HCT116 (cell line): ENCODE measurements at regions not wholly inside any gene's neighbourhood (a gene's known extent, or its start where the extent isn't known, plus 50 kb on each side); places are given as distances from the start of the nearest gene placed in this dataset.

Source experiments
- ATAC-seq: fragments of 200-7000 bp; cut with Tn5 transposase; 2 replicates; pipeline ENCODE4 v1.9.1; 2020; ENCODE audit warnings: mild to moderate bottlenecking, moderate library complexity
- BruUV-seq: library from RNA; stranded (reverse); fragments of 400-500 nt; replicated peaks from 2 replicates; lab custom pipeline; 2021; lab: Mats Ljungman, UMichigan
- CTCF ChIA-PET: fragments of 300-600 bp; sonication (Branson Sonifier 250); formaldehyde crosslinking; loops from one replicate; lab custom pipeline; 2021; ENCODE audit warnings: antibody characterized with exemption; lab: Charles Lee
- POLR2A ChIA-PET: fragments of 300-600, 350-600 bp; sonication (Branson Sonifier 250); formaldehyde crosslinking; loops from one replicate; lab custom pipeline; 2021; ENCODE audit warnings: antibody characterized with exemption; lab: Charles Lee
- RAD21 ChIA-PET, 2 experiments: fragments of 300-600 bp; sonication (Branson Sonifier 250); formaldehyde crosslinking; loops; one replicate each; lab custom pipeline; 2023; ENCODE audit warnings: low total read pairs in 2 of 2; ENCODE audit not compliant: uncharacterized antibody in 2 of 2, unreplicated experiment in 2 of 2, low non-redundant PET in 1 of 2; lab: Charles Lee
- DNase-seq: peaks from one replicate; pipeline ENCODE4 v3.0.0-alpha.2; 2010; ENCODE audit warnings: low read depth, low spot score
- H2AFZ ChIP-seq: fragments of 200-600 bp; shearing (Covaris generic), sonication (generic); 2 replicates; pipeline ENCODE4 v1.6.1; 2017; ENCODE audit warnings: low read depth, mixed run types, mixed read lengths, antibody characterized with exemption, low read length; ENCODE audit not compliant: poor library complexity, severe bottlenecking
- H3K27ac ChIP-seq: 2 replicates; pipeline ENCODE4 v1.5.1; 2012; ENCODE audit warnings: low read depth, low read length
- H3K27me3 ChIP-seq: fragments of 200-600 bp; sonication (generic); 2 replicates; pipeline ENCODE4 v1.6.1; 2016; ENCODE audit warnings: mixed run types, low read length, mixed read lengths; ENCODE audit not compliant: insufficient read depth
- H3K36me3 ChIP-seq, 2 experiments: fragments of 200-500 bp in 1 of 2; fragments of 200-600 bp in 1 of 2; sonication (Bioruptor generic) in 1 of 2; sonication (generic) in 1 of 2; 2 replicates each; pipeline versions ENCODE4 v1.5.1 to v1.6.1; 2014 to 2016; ENCODE audit warnings: low read length in 2 of 2, inconsistent platforms in 1 of 2, mixed read lengths in 1 of 2, mixed run types in 1 of 2; ENCODE audit not compliant: insufficient read depth in 2 of 2, control insufficient read depth in 1 of 2
- H3K4me1 ChIP-seq, 2 experiments: fragments of 200-600 bp in 1 of 2; sonication (generic) in 1 of 2; 2 replicates each; pipeline versions ENCODE4 v1.5.1 to v1.6.1; 2012 to 2017; ENCODE audit warnings: low read length in 2 of 2, inconsistent platforms in 1 of 2, mild to moderate bottlenecking in 1 of 2, mixed read lengths in 1 of 2, mixed run types in 1 of 2, moderate library complexity in 1 of 2; ENCODE audit not compliant: insufficient read depth in 2 of 2, control insufficient read depth in 1 of 2
- H3K4me2 ChIP-seq: fragments of 200-600 bp; sonication (generic); 2 replicates; pipeline ENCODE4 v1.6.1; 2017; ENCODE audit warnings: mixed run types, low read length, mixed read lengths
- H3K4me3 ChIP-seq, 2 experiments: fragments of 200-600 bp in 1 of 2; sonication (generic) in 1 of 2; replicated peaks in 1 of 2; 2 replicates each; pipeline ENCODE4 v1.5.1; 2011 to 2016; ENCODE audit warnings: low read length in 2 of 2, control low read depth in 1 of 2, low read depth in 1 of 2, mild to moderate bottlenecking in 1 of 2, mixed read lengths in 1 of 2, mixed run types in 1 of 2
- H3K79me2 ChIP-seq: fragments of 200-600 bp; sonication (generic); 2 replicates; pipeline ENCODE4 v1.6.1; 2017; ENCODE audit warnings: mild to moderate bottlenecking, mixed run types, low read length, moderate library complexity, mixed read lengths; ENCODE audit not compliant: insufficient read depth
- H3K9ac ChIP-seq: fragments of 200-600 bp; sonication (generic); 2 replicates; pipeline ENCODE4 v1.6.1; 2016; ENCODE audit warnings: low read length, mixed read lengths
- H3K9me2 ChIP-seq: fragments of 200-600 bp; sonication (generic), shearing (Covaris generic); 2 replicates; pipeline ENCODE4 v1.6.1; 2017; ENCODE audit warnings: mixed run types, mild to moderate bottlenecking, moderate library complexity; ENCODE audit not compliant: insufficient read depth
- H3K9me3 ChIP-seq, 2 experiments: fragments of 200-500 bp in 1 of 2; fragments of 200-600 bp in 1 of 2; sonication (Bioruptor generic) in 1 of 2; sonication (generic) in 1 of 2; 2 replicates each; pipeline ENCODE4 v1.6.1; 2014 to 2017; ENCODE audit warnings: low read length in 2 of 2, mixed read lengths in 2 of 2, inconsistent platforms in 1 of 2, low read depth in 1 of 2, mild to moderate bottlenecking in 1 of 2, mixed run types in 1 of 2, moderate library complexity in 1 of 2; ENCODE audit not compliant: control insufficient read depth in 1 of 2, insufficient read depth in 1 of 2
- H4K20me1 ChIP-seq: fragments of 200-600 bp; sonication (generic), shearing (Covaris generic); 2 replicates; pipeline ENCODE4 v1.6.1; 2017; ENCODE audit warnings: mixed run types, mild to moderate bottlenecking, moderate library complexity; ENCODE audit not compliant: insufficient read depth
- CBX3 ChIP-seq: IDR thresholded peaks from 2 replicates; pipeline ENCODE4 v1.6.1; 2012; ENCODE audit warnings: low read depth
- CEBPB ChIP-seq: IDR thresholded peaks from 2 replicates; pipeline ENCODE4 v1.6.1; 2012; ENCODE audit warnings: low read depth
- CTCF ChIP-seq, 3 experiments: fragments of 200-600 bp in 1 of 3; sonication (generic) in 1 of 3; IDR thresholded peaks in 2 of 3; conservative IDR thresholded peaks in 1 of 3; 2 replicates each; pipeline ENCODE4 v1.5.1; 2012 to 2017; ENCODE audit warnings: low read depth in 2 of 3, low read length in 2 of 3, antibody characterized with exemption in 1 of 3, borderline replicate concordance in 1 of 3, control low read depth in 1 of 3, mild to moderate bottlenecking in 1 of 3, mixed read lengths in 1 of 3, mixed run types in 1 of 3, moderate library complexity in 1 of 3; ENCODE audit not compliant: insufficient read depth in 1 of 3
- EGR1 ChIP-seq: IDR thresholded peaks from 2 replicates; pipeline ENCODE4 v1.6.1; 2012; ENCODE audit warnings: low read depth
- EZH2 ChIP-seq: fragments of 200-600 bp; sonication (generic); IDR thresholded peaks from 2 replicates; pipeline ENCODE4 v1.6.1; 2017; ENCODE audit warnings: antibody characterized with exemption, mixed run types
- EZH2phosphoT487 ChIP-seq: fragments of 200-600 bp; IDR thresholded peaks from 2 replicates; pipeline ENCODE4 v1.6.1; 2018; ENCODE audit warnings: antibody characterized with exemption, borderline replicate concordance
- JUND ChIP-seq: IDR thresholded peaks from 2 replicates; pipeline ENCODE4 v1.6.1; 2012
- POLR2A ChIP-seq: IDR thresholded peaks from 2 replicates; pipeline ENCODE4 v1.7.0; 2011; ENCODE audit warnings: borderline replicate concordance; ENCODE audit not compliant: insufficient read depth, insufficient read length; ENCODE audit errors: extremely low read depth
- REST ChIP-seq: IDR thresholded peaks from 2 replicates; pipeline ENCODE4 v1.6.1; 2012; ENCODE audit warnings: low read depth
- SIN3A ChIP-seq: IDR thresholded peaks from 2 replicates; pipeline ENCODE4 v1.6.1; 2012; ENCODE audit warnings: low read depth
- SP1 ChIP-seq: IDR thresholded peaks from 2 replicates; pipeline ENCODE4 v1.6.1; 2012; ENCODE audit warnings: low read depth
- SRF ChIP-seq: IDR thresholded peaks from 2 replicates; pipeline ENCODE4 v1.6.1; 2012; ENCODE audit warnings: low read depth
- TCF7L2 ChIP-seq: IDR thresholded peaks from 2 replicates; pipeline ENCODE4 v1.7.0; 2011; ENCODE audit warnings: borderline replicate concordance, inconsistent platforms; ENCODE audit not compliant: insufficient read depth, insufficient read length; ENCODE audit errors: extremely low read depth
- ZNF274 ChIP-seq: fragments of 200-500 bp; sonication (Bioruptor generic); IDR thresholded peaks from 2 replicates; pipeline ENCODE4 v1.6.1; 2014; ENCODE audit warnings: mild to moderate bottlenecking, low read depth, low read length, inconsistent platforms
- intact Hi-C: fragments of 100-400 bp; cut with micrococcal nuclease; formaldehyde crosslinking; loops from 2 replicates; pipeline ENCODE4 v1.10.0; 2022
- TF ChIP-seq, protein P1 (sequence below): IDR thresholded peaks from 2 replicates; pipeline ENCODE4 v1.6.1; 2012
- TF ChIP-seq, protein P2 (sequence below): IDR thresholded peaks from 2 replicates; pipeline ENCODE4 v1.6.1; 2011; ENCODE audit warnings: mild to moderate bottlenecking, low read length, moderate library complexity; ENCODE audit not compliant: insufficient replicate concordance; ENCODE audit errors: extremely low read depth

DNA sequence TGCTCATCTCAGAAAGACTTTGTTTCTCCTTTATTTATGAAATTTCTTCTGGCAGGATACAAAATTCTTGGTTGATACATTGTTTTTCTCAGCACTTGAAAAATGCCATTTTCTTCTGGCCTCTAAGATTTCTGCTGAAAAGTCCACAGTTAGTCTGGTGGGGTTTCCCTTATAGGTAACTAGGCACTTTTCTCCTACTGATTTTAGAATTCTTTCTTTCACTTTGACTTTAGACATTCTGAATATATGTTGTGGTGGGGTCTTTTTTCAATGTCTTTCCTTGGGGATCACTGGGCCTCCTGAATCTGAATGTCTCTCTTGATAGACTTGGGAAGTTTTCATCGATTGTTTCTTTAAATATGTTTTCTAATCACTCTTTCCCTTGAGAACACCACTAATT, 79.6 kb downstream of the CETN3 start (continued):
- no peak for TF ChIP-seq REST
- TF ChIP-seq ZNF274 = no peak
- TF ChIP-seq SRF = no peak
- TF ChIP-seq EGR1 = no peak

DNA sequence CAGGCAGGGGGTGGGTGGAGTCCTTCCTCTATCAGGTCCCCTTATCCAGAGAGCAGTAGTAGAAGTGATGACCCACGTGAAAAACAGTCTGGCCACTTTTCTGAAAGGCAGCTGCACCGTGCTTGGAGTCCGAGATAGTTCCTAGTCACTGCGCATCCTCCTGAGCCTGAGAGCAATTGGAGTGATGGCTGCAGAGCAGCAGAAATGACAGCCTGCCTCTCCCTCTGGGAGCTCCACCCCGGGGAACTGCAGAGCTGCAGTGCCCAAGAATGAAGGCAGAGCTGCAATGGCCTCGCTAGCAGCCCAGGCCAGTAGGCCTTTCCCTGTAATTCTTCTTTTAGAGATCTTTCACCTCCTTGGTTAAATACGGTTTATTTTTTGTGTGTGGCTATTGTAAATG, 82.6 kb downstream of the CETN3 start:
- Histone ChIP-seq H3K4me1 (no peaks in the 10 kb centered on the region), H3K9me2 (peaks cover 6% of the 10 kb centered on the region; the same call in 1 of the 2 replicates), H3K27ac (no peak overlapping the region), H3K9ac (no peak overlapping the region), H4K20me1 (no peaks in the 10 kb centered on the region), H2AFZ (no peak overlapping the region), H3K36me3 (no peaks in the 10 kb centered on the region), H3K4me3 (no peak overlapping the region), H3K79me2 (no peaks in the 10 kb centered on the region), H3K4me2 (no peak overlapping the region), H3K9me3 (no peaks in the 10 kb centered on the region), H3K27me3 (no peaks in the 10 kb centered on the region)
- BruUV-seq = no TSS peak
- ChIA-PET POLR2A (no interaction called here), CTCF (no interaction called here), RAD21 (no interaction called here)
- no peak for DNase-seq
- intact Hi-C loops = no loop called here
- TF ChIP-seq EZH2phosphoT487 (no peak), CTCF (IDR thresholded peaks at IDR 0.05 in 2 of 3, conservative IDR thresholded peaks at IDR 0.05 in 1 of 3; ENCODE audit: borderline replicate concordance in 1 of 3, insufficient read depth in 1 of 3, low read depth in 2 of 3, low read length in 2 of 3) (no peak), TCF7L2 (no peak), CEBPB (no peak), SRF (no peak), CBX3 (no peak), EZH2 (no peak), SIN3A (no peak), POLR2A (no peak), SP1 (no peak), JUND (no peak)
- TF ChIP-seq, protein P1, sequence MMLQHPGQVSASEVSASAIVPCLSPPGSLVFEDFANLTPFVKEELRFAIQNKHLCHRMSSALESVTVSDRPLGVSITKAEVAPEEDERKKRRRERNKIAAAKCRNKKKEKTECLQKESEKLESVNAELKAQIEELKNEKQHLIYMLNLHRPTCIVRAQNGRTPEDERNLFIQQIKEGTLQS = no peak
- TF ChIP-seq, protein P2, sequence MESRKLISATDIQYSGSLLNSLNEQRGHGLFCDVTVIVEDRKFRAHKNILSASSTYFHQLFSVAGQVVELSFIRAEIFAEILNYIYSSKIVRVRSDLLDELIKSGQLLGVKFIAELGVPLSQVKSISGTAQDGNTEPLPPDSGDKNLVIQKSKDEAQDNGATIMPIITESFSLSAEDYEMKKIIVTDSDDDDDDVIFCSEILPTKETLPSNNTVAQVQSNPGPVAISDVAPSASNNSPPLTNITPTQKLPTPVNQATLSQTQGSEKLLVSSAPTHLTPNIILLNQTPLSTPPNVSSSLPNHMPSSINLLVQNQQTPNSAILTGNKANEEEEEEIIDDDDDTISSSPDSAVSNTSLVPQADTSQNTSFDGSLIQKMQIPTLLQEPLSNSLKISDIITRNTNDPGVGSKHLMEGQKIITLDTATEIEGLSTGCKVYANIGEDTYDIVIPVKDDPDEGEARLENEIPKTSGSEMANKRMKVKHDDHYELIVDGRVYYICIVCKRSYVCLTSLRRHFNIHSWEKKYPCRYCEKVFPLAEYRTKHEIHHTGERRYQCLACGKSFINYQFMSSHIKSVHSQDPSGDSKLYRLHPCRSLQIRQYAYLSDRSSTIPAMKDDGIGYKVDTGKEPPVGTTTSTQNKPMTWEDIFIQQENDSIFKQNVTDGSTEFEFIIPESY = no peak
- no peak for ATAC-seq
